ENCODE measurements at regions not wholly inside any gene's neighbourhood (a gene's known extent, or its start where the extent isn't known, plus 50 kb on each side); places are given as distances from the start of the nearest gene placed in this dataset.

DNA sequence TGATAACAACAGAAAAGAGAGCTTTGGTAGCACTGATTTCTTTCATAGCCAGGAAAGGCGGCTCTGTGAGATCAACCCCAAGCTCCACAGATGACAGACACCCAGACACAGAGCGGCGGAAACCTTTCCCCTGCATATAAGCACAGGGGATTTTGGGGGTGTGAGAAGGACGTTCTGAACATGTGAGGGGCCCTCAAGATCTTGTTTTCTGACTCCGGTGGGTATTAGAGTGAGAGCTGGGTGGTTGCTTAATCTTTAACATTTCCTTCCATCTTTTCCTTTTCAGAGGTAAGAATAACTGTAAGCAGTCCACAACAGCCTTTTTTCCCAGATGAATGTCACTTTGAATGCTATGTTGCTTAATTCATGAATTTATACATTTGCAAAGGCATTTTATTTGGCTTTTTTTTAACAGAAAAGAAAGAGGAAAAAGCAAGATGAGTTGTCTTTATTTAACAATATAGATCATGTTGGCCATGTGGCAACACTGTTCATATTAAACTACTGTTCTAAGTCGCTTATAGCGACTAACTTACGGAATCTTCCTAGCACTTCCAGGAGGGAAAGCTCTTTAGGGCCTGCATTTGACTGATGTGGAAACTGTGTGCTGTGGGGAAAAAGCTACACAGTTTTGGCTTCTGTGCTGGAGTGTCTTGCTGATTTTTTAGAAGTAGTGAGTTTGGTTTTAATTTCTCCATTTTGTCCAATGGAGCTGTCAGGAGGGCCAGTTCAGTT is 80.5 kb upstream of the NAA20 start:
- TF ChIP-seq GATA2 (IDR thresholded peaks at IDR 0.05; ENCODE audit: low read depth, low read length) = no peak
- no peak for TF ChIP-seq GATA3 (IDR thresholded peaks at IDR 0.05; ENCODE audit: low read depth, low read length)

All from SH-SY5Y (cell line).